Esophagus squamous epithelium (tissue), 4 donors: ENCODE measurements at regions not wholly inside any gene's neighbourhood (a gene's known extent, or its start where the extent isn't known, plus 50 kb on each side); places are given as distances from the start of the nearest gene placed in this dataset.

Experiments used
- CTCF ChIP-seq, 6 experiments: fragments of 450-650 bp in 4 of 6; fragments of 200-600 bp in 2 of 6; sonication (generic) in 2 of 6; IDR thresholded peaks; one replicate each; pipeline ENCODE4 v1.5.1; 2016 to 2019; ENCODE audit warnings: antibody characterized with exemption in 6 of 6, mild to moderate bottlenecking in 4 of 6, moderate library complexity in 4 of 6
- POLR2A ChIP-seq, 4 donors: fragments of 450-650 bp; IDR thresholded peaks; one replicate each; pipeline ENCODE4 v1.6.1; 2017; ENCODE audit warnings: antibody characterized with exemption in 4 of 4, mild to moderate bottlenecking in 4 of 4, moderate library complexity in 3 of 4

GRCh38 chr13:80598189-80598588 is 257.3 kb upstream of the SPRY2 start:
- no peak for TF ChIP-seq CTCF (IDR thresholded peaks at IDR 0.05)
- TF ChIP-seq POLR2A (IDR thresholded peaks at IDR 0.05), result no peak
